SK-N-MC (cell line): ENCODE measurements at regions not wholly inside any gene's neighbourhood (a gene's known extent, or its start where the extent isn't known, plus 50 kb on each side); places are given as distances from the start of the nearest gene placed in this dataset.

Source experiments
- DNase-seq: peaks from one replicate; pipeline ENCODE4 v3.0.0-alpha.2; 2011; ENCODE audit warnings: low read depth, low spot score
- H3K27ac ChIP-seq: fragments of 200-600 bp; sonication (generic); 2 replicates; pipeline ENCODE4 v1.5.1; 2016; ENCODE audit warnings: mixed run types
- H3K36me3 ChIP-seq: fragments of 200-600 bp; sonication (generic); 2 replicates; pipeline ENCODE4 v1.6.1; 2017; ENCODE audit warnings: antibody characterized with exemption, low read length, mixed read lengths; ENCODE audit not compliant: insufficient read depth
- H3K4me3 ChIP-seq: fragments of 200-600 bp; sonication (generic); 2 replicates; pipeline ENCODE4 v1.5.1; 2016
- H3K9ac ChIP-seq: fragments of 200-600 bp; sonication (generic); 2 replicates; pipeline ENCODE4 v1.8.0; 2017; ENCODE audit warnings: mixed run types, mixed read lengths; ENCODE audit not compliant: insufficient read length
- H3K9me3 ChIP-seq: fragments of 200-600 bp; sonication (generic); 2 replicates; pipeline ENCODE4 v1.6.1; 2017; ENCODE audit warnings: low read depth, mild to moderate bottlenecking, antibody characterized with exemption, low read length, moderate library complexity, mixed read lengths
- EZH2 ChIP-seq: fragments of 200-600 bp; sonication (generic); IDR thresholded peaks from one replicate; pipeline ENCODE4 v1.6.1; 2017; ENCODE audit warnings: antibody characterized with exemption
- FOXP2 ChIP-seq: optimal IDR thresholded peaks from 2 replicates; pipeline ENCODE3; 2011; ENCODE audit warnings: mild to moderate bottlenecking, moderate library complexity; ENCODE audit not compliant: insufficient read depth; ENCODE audit errors: extremely low read length, control extremely low read depth
- POLR2AphosphoS5 ChIP-seq: IDR thresholded peaks from 2 replicates; pipeline ENCODE4 v1.6.1; 2012; ENCODE audit warnings: mild to moderate bottlenecking, low read depth, low read length, borderline replicate concordance

DNA sequence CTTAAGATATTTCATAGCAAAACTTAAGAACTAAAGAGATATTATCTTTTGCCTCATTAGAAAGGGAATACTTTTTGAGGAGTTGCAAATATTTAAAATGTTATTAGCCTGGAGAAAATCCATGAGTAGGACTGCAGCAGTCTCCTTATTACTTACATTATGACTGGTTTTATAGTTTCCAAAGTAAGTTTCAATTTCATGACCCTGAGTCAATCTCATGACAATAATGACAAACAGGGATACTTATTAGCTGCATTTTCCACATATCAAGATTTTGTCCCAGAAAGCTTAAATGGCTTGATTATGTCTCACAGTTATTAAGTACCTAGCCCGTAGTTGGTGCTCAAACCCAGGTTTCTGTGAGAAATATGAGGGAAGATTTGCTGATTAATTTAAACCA lies 150.8 kb upstream of the ZEB2 start:
- TF ChIP-seq EZH2 = no peak
- TF ChIP-seq POLR2AphosphoS5 = no peak
- TF ChIP-seq FOXP2 = no peak
- Histone ChIP-seq H3K36me3 (no peaks in the 10 kb centered on the region), H3K27ac (no peak overlapping the region), H3K9ac (no peak overlapping the region), H3K4me3 (no peak overlapping the region), H3K9me3 (no peaks in the 10 kb centered on the region)
- no peak for DNase-seq

DNA sequence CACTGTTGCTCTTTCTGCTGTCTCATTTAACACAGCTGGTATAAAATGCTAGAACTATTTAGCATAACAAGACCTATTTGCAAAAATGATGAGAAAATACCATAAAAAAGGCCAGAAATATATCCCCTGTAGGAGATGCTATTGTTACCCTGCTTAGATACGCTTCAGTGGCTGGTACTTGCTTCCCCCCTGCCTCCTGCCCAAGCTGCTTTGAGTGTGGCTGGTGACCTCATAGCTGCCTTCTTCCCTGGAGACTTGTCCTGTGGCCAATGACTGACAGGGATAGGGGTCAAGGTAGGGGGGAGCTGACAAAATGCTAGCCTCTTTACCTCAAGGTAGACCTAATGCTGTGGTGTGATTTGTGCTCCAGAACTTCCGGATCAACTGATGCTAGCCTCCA lies 150.2 kb upstream of the ZEB2 start:
- H3K36me3 ChIP-seq = no peaks in the 10 kb centered on the region
- no peak overlapping the region for H3K9ac ChIP-seq
- TF ChIP-seq FOXP2 = no peak
- TF ChIP-seq POLR2AphosphoS5 = no peak
- TF ChIP-seq EZH2 = no peak
- H3K9me3 ChIP-seq = no peaks in the 10 kb centered on the region
- H3K4me3 ChIP-seq = no peak overlapping the region
- no peak for DNase-seq
- H3K27ac ChIP-seq = no peak overlapping the region

- DNase-seq = no peak
- TF ChIP-seq EZH2 (no peak), POLR2AphosphoS5 (no peak), FOXP2 (no peak)
- Histone ChIP-seq H3K4me3 (no peak overlapping the region), H3K9ac (no peak overlapping the region), H3K9me3 (no peaks in the 10 kb centered on the region), H3K36me3 (no peaks in the 10 kb centered on the region), H3K27ac (no peak overlapping the region)
Measured at GRCh38 chr2:144669196-144669987, 149.5 kb upstream of the ZEB2 start.

DNA sequence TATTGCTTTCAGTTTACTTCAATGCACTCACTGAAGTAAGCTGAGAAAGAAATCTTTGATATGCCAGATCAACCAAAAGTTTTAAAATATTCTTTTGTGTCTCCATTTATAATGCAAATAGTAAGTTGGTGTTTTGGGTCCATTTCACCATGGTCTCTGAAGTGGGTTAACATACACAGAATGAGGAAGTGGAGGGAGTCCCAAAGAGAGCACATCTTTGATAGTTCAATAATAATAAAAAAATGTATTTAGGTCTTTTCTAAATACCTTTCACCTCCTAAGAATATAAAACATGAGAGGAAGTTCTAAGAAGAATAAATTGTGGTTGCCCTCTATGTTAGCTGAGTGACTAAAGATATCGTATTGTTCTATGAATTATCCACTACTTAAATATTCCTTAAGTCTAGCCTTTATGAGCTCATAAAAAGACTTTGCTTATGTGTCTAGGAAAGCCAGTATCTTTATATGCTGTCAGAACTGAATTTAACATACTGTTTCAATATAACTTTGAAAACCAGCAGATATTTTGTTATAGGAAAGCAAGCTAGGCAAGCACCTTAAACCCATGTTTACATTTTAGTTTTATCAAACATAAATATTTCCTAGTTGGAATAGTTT lies 148.7 kb upstream of the ZEB2 start:
- no peak overlapping the region for H3K4me3 ChIP-seq
- no peaks in the 10 kb centered on the region for H3K36me3 ChIP-seq
- no peaks in the 10 kb centered on the region for H3K9me3 ChIP-seq
- no peak for DNase-seq
- no peak overlapping the region for H3K27ac ChIP-seq
- no peak overlapping the region for H3K9ac ChIP-seq
- no peak for TF ChIP-seq EZH2
- TF ChIP-seq POLR2AphosphoS5 = no peak
- no peak for TF ChIP-seq FOXP2

DNA sequence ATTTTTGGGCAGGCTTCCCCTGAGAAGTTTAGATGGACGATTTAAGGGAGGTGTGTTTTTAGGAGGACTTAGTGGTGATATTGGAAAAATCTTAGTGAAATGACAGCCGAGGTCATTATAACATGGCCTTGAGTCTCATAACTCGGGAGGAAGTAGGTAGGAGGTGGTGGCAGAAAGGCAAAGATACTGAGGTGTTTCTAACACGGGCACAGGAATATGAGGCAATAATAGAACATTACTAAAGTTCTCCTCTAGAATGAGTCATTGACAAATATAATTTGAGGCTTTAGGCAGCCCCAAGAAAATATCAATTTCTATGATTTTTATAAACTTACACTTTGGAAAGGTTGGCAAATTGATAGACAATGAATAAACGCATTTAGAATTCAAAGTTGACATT lies 146.1 kb upstream of the ZEB2 start:
- Histone ChIP-seq H3K9me3 (no peaks in the 10 kb centered on the region), H3K27ac (no peak overlapping the region)

DNA sequence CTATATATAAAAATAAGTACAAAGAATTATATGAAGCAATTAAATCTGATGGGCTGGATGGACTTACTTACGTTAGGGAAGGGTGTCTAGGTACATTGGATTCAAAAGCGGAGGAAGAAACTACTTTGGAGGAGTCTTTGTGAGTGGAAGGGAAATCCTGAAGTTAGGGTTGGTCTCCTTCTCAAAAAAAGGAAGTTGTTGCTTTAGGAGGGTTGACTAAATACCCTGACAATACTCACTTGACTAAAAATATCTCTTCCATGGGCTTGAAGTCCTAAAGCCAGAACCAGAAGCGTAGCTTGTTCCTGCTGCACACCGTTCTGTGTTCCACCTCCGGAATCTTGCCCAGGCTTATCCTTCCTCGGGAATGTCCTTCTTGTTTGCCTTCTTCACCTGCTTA lies 143.3 kb upstream of the ZEB2 start:
- DNase-seq = no peak
- TF ChIP-seq FOXP2 (no peak), POLR2AphosphoS5 (no peak), EZH2 (no peak)

More for the DNA sequence above, 146.1 kb upstream of the ZEB2 start:
- TF ChIP-seq POLR2AphosphoS5 (no peak), EZH2 (no peak), FOXP2 (no peak)
- no peak overlapping the region for H3K9ac ChIP-seq
- no peak overlapping the region for H3K4me3 ChIP-seq
- H3K36me3 ChIP-seq = no peaks in the 10 kb centered on the region
- no peak for DNase-seq

GRCh38 chr2:144660518-144661316 lies 140.8 kb upstream of the ZEB2 start:
- no peak overlapping the region for H3K9ac ChIP-seq
- H3K36me3 ChIP-seq = no peaks in the 10 kb centered on the region
- no peak for DNase-seq
- no peaks in the 10 kb centered on the region for H3K9me3 ChIP-seq
- H3K4me3 ChIP-seq = 0 out of 2 replicates have a peak overlapping the region, but pooled peaks have one; percentile 20
- H3K27ac ChIP-seq = no peak overlapping the region
- TF ChIP-seq FOXP2 (no peak), EZH2 (no peak), POLR2AphosphoS5 (no peak)

More for the DNA sequence above, 143.3 kb upstream of the ZEB2 start:
- Histone ChIP-seq H3K27ac (no peak overlapping the region), H3K4me3 (no peak overlapping the region), H3K9ac (no peak overlapping the region), H3K9me3 (no peaks in the 10 kb centered on the region), H3K36me3 (no peaks in the 10 kb centered on the region)

GRCh38 chr2:144659731-144660275 lies 139.9 kb upstream of the ZEB2 start:
- Histone ChIP-seq H3K9ac (no peak overlapping the region), H3K4me3 (no peak overlapping the region), H3K36me3 (no peaks in the 10 kb centered on the region), H3K27ac (no peak overlapping the region), H3K9me3 (no peaks in the 10 kb centered on the region)
- TF ChIP-seq EZH2 (no peak), FOXP2 (no peak), POLR2AphosphoS5 (no peak)
- DNase-seq = no peak

- no peak for TF ChIP-seq EZH2
- no peak for TF ChIP-seq FOXP2
- TF ChIP-seq POLR2AphosphoS5 = no peak
Measured at GRCh38 chr2:144654523-144654922, 134.6 kb upstream of the ZEB2 start.

More at GRCh38 chr2:144654523-144654922, 134.6 kb upstream of the ZEB2 start:
- Histone ChIP-seq H3K4me3 (no peak overlapping the region), H3K36me3 (no peaks in the 10 kb centered on the region), H3K9ac (no peak overlapping the region), H3K9me3 (no peaks in the 10 kb centered on the region), H3K27ac (no peak overlapping the region)
- DNase-seq = no peak
